Testis (tissue), 2 donors: ENCODE measurements at regions not wholly inside any gene's neighbourhood (a gene's known extent, or its start where the extent isn't known, plus 50 kb on each side); places are given as distances from the start of the nearest gene placed in this dataset.

Source experiments
- POLR2A ChIP-seq: fragments of 450-650 bp; IDR thresholded peaks from one replicate; pipeline ENCODE4 v1.6.1; 2017; ENCODE audit warnings: antibody characterized with exemption, mild to moderate bottlenecking, moderate library complexity
- TF ChIP-seq, protein P1 (sequence below), 3 experiments: fragments of 450-650 bp in 2 of 3; fragments of 200-600 bp in 1 of 3; sonication (generic) in 1 of 3; IDR thresholded peaks; one replicate each; pipeline ENCODE4 v1.5.1; 2016 to 2019; ENCODE audit warnings: antibody characterized with exemption in 3 of 3, mild to moderate bottlenecking in 2 of 3, moderate library complexity in 1 of 3

DNA sequence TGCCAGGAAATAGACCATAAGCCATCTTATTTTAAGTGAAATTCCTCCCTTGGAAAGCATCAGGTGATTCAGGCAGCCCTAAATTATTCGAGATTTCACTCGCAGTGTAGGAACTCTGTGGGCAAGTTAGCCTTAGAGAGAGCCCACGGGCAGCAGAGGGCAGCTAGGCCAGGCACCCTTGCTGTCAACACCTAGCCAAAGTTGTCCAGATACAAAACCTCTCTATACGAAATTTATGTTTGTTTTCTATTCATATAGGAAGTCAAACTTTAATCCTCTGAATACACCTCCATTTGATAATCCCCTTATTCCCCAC lies 1043.5 kb downstream of the GATA3 start:
- TF ChIP-seq, protein P1, sequence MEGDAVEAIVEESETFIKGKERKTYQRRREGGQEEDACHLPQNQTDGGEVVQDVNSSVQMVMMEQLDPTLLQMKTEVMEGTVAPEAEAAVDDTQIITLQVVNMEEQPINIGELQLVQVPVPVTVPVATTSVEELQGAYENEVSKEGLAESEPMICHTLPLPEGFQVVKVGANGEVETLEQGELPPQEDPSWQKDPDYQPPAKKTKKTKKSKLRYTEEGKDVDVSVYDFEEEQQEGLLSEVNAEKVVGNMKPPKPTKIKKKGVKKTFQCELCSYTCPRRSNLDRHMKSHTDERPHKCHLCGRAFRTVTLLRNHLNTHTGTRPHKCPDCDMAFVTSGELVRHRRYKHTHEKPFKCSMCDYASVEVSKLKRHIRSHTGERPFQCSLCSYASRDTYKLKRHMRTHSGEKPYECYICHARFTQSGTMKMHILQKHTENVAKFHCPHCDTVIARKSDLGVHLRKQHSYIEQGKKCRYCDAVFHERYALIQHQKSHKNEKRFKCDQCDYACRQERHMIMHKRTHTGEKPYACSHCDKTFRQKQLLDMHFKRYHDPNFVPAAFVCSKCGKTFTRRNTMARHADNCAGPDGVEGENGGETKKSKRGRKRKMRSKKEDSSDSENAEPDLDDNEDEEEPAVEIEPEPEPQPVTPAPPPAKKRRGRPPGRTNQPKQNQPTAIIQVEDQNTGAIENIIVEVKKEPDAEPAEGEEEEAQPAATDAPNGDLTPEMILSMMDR (IDR thresholded peaks at IDR 0.05): no peak
- no peak for TF ChIP-seq POLR2A
